A673 (cell line): ENCODE measurements at regions not wholly inside any gene's neighbourhood (a gene's known extent, or its start where the extent isn't known, plus 50 kb on each side); places are given as distances from the start of the nearest gene placed in this dataset.

Source experiments
- EZH2 ChIP-seq: fragments of 200-600 bp; sonication (generic); IDR thresholded peaks from 2 replicates; pipeline ENCODE4 v1.6.1; 2017; ENCODE audit warnings: borderline replicate concordance, low read depth, mild to moderate bottlenecking, mixed read lengths, antibody characterized with exemption, low read length; ENCODE audit not compliant: poor library complexity, severe bottlenecking
- TF ChIP-seq, protein P1 (sequence below): fragments of 300-800, 200-600 bp; sonication (generic); conservative IDR thresholded peaks from 2 replicates; pipeline ENCODE4 v1.5.1; 2017; ENCODE audit warnings: low read depth, mild to moderate bottlenecking, antibody characterized with exemption, low read length, moderate library complexity, mixed read lengths

DNA sequence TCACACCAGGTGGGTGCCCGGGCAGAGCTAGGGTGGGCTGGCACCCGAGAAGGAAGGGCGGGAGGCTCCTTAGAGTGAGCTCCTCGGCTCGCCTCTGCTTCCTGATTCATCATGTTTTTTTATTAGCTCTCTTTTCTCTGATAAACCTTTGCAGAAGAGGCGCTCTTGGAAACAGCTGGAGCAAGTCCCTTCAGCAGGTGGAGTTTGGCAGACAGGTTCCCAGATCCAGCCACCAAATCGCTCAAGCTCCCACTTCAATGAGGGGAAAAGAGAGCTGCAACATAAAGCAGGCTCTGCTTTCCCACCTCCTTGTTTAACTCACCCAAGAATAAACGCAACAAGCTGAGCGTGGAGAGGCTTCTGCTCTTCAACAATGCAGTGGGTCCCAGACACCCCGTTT lies 244.8 kb downstream of the TSHZ3 start:
- TF ChIP-seq, protein P1, sequence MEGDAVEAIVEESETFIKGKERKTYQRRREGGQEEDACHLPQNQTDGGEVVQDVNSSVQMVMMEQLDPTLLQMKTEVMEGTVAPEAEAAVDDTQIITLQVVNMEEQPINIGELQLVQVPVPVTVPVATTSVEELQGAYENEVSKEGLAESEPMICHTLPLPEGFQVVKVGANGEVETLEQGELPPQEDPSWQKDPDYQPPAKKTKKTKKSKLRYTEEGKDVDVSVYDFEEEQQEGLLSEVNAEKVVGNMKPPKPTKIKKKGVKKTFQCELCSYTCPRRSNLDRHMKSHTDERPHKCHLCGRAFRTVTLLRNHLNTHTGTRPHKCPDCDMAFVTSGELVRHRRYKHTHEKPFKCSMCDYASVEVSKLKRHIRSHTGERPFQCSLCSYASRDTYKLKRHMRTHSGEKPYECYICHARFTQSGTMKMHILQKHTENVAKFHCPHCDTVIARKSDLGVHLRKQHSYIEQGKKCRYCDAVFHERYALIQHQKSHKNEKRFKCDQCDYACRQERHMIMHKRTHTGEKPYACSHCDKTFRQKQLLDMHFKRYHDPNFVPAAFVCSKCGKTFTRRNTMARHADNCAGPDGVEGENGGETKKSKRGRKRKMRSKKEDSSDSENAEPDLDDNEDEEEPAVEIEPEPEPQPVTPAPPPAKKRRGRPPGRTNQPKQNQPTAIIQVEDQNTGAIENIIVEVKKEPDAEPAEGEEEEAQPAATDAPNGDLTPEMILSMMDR: no peak
- TF ChIP-seq EZH2: no peak
